Mucosa of stomach (tissue), 1 donor: ENCODE measurements at regions not wholly inside any gene's neighbourhood (a gene's known extent, or its start where the extent isn't known, plus 50 kb on each side); places are given as distances from the start of the nearest gene placed in this dataset.
"Not testable (repeated sequence)": the region's sequence is repeated elsewhere in the genome, so short reads cannot be mapped to it uniquely, and the experiment has no call there.

Source experiments
- H3K27me3 ChIP-seq: one replicate; pipeline ENCODE4 v1.7.0; 2013; ENCODE audit warnings: mild to moderate bottlenecking, low read length; ENCODE audit not compliant: control insufficient read depth, insufficient read depth
- H3K36me3 ChIP-seq: one replicate; pipeline ENCODE4 v1.7.0; 2013; ENCODE audit warnings: low read length; ENCODE audit not compliant: control insufficient read depth, insufficient read depth
- H3K4me1 ChIP-seq: one replicate; pipeline ENCODE4 v1.7.0; 2013; ENCODE audit warnings: mild to moderate bottlenecking, low read length; ENCODE audit not compliant: control insufficient read depth, insufficient read depth
- H3K4me3 ChIP-seq: one replicate; pipeline ENCODE4 v1.7.0; 2013; ENCODE audit warnings: low read length
- H3K9ac ChIP-seq: one replicate; pipeline ENCODE4 v1.7.0; 2013; ENCODE audit warnings: mild to moderate bottlenecking, low read length, moderate library complexity
- H3K9me3 ChIP-seq: one replicate; pipeline ENCODE4 v1.7.0; 2013; ENCODE audit warnings: mild to moderate bottlenecking, low read length, moderate library complexity; ENCODE audit not compliant: control insufficient read depth
- donor health status: Pancreatic carcinoma.

- no peak overlapping the region for H3K9ac ChIP-seq
- no peak overlapping the region for H3K4me3 ChIP-seq
- H3K4me1 ChIP-seq = no peaks in the 10 kb centered on the region
- no peaks in the 10 kb centered on the region for H3K27me3 ChIP-seq
- H3K9me3 ChIP-seq = no peaks in the 10 kb centered on the region
- no peaks in the 10 kb centered on the region for H3K36me3 ChIP-seq
These were observed 192.6 kb downstream of the HIPK3 start for GRCh38 chr11:33449798-33450197.

DNA sequence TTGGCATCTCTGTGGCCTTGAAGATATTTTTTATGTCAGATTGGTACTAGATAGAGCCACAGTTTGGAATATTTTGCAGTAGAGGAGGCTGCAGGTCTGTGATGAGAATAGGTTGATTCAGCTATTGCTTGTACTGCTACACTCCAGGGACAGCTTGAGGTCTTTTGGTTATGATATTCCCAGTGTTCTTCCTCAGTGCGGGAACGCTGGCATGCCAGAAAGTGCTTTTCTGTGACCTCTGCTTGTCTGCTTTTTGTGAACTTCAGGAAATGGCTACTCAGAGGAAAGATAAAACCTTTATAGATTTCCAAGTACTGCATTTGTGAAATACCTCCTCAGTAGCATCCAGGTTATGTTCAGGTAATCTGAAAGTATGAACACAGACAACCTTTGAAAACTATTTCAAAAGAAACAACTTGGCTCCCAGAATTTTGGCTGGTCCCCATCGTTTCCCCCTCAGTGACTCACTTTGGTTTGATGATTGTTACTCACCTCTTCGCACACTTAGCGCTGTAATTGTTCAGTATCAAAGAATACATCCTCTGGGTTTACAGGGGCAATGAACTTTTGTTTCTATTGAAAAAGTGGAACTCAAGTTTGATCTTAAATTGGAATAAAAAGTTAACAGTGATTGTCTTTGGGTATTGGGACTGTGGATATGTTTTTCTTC lies 191.4 kb downstream of the HIPK3 start:
- Histone ChIP-seq H3K36me3 (no peaks in the 10 kb centered on the region), H3K4me1 (no peaks in the 10 kb centered on the region), H3K9ac (no peak overlapping the region), H3K9me3 (no peaks in the 10 kb centered on the region), H3K4me3 (no peak overlapping the region), H3K27me3 (no peaks in the 10 kb centered on the region)

DNA sequence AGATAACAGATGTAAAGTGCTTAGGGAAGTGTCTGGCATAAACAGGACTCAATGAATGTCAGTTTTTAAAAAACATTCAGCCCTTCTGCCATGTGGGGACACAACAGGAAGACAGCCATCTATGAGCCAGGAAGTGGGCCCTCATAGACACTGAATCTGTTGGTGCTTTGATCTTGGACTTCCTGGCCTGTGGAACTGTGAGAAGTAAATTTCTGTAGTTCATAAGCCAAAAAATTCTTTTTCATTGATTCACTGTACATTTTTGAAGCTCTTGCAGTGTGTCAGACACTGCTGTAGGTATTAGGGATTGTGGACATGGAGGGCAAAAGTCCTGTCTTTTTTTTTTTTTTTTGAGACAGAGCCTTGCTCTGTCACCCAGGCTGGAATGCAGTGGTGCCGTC lies 188.6 kb downstream of the HIPK3 start:
- no peak overlapping the region for H3K9ac ChIP-seq
- no peaks in the 10 kb centered on the region for H3K27me3 ChIP-seq
- H3K36me3 ChIP-seq = no peaks in the 10 kb centered on the region
- H3K4me1 ChIP-seq = no peaks in the 10 kb centered on the region
- H3K9me3 ChIP-seq = no peaks in the 10 kb centered on the region
- no peak overlapping the region for H3K4me3 ChIP-seq

- Histone ChIP-seq H3K27me3 (no peaks in the 10 kb centered on the region), H3K4me1 (no peaks in the 10 kb centered on the region), H3K9me3 (no peaks in the 10 kb centered on the region), H3K36me3 (no peaks in the 10 kb centered on the region), H3K4me3 (no peak overlapping the region), H3K9ac (no peak overlapping the region)
These were observed 187.8 kb downstream of the HIPK3 start for GRCh38 chr11:33444835-33445594.

DNA sequence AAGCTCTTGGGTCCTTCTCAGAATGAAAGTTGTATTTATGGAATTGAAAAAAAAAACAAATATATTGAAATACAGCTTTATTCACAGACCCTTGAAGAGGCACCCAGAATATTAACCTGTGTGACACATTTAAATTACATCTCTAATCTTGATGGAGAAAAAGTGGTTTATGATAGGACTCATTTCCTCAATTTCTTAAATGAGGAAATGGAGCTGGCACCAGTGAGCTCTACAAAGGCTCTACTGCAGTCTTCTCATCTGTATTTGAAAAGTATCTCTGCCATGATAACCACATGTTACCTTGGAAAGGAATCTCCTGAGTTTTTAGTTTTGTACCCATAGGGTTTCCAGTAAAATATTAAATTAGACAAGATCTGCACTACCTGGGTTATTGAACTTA lies 186.5 kb downstream of the HIPK3 start:
- no peak overlapping the region for H3K9ac ChIP-seq
- H3K36me3 ChIP-seq = no peaks in the 10 kb centered on the region
- no peaks in the 10 kb centered on the region for H3K27me3 ChIP-seq
- H3K4me1 ChIP-seq = no peaks in the 10 kb centered on the region
- no peak overlapping the region for H3K4me3 ChIP-seq
- H3K9me3 ChIP-seq = no peaks in the 10 kb centered on the region

- Histone ChIP-seq H3K4me3 (no peak overlapping the region), H3K36me3 (no peaks in the 10 kb centered on the region), H3K4me1 (no peaks in the 10 kb centered on the region), H3K9ac (no peak overlapping the region), H3K27me3 (no peaks in the 10 kb centered on the region), H3K9me3 (no peaks in the 10 kb centered on the region)
These were observed 181.1 kb downstream of the HIPK3 start for GRCh38 chr11:33438301-33438700.

GRCh38 chr11:33437529-33437928 lies 180.3 kb downstream of the HIPK3 start:
- H3K9me3 ChIP-seq = no peaks in the 10 kb centered on the region
- no peaks in the 10 kb centered on the region for H3K4me1 ChIP-seq

GRCh38 chr11:33435216-33435615 lies 178.0 kb downstream of the HIPK3 start:
- Histone ChIP-seq H3K4me3 (no peak overlapping the region), H3K27me3 (no peaks in the 10 kb centered on the region), H3K36me3 (no peaks in the 10 kb centered on the region), H3K9me3 (no peaks in the 10 kb centered on the region), H3K9ac (no peak overlapping the region), H3K4me1 (no peaks in the 10 kb centered on the region)

More at GRCh38 chr11:33437529-33437928, 180.3 kb downstream of the HIPK3 start:
- no peaks in the 10 kb centered on the region for H3K27me3 ChIP-seq
- H3K9ac ChIP-seq = no peak overlapping the region
- H3K4me3 ChIP-seq = no peak overlapping the region
- no peaks in the 10 kb centered on the region for H3K36me3 ChIP-seq

GRCh38 chr11:33434294-33434693 lies 177.1 kb downstream of the HIPK3 start:
- Histone ChIP-seq H3K36me3 (no peaks in the 10 kb centered on the region), H3K4me1 (no peaks in the 10 kb centered on the region), H3K9me3 (no peaks in the 10 kb centered on the region), H3K9ac (no peak overlapping the region), H3K4me3 (no peak overlapping the region), H3K27me3 (no peaks in the 10 kb centered on the region)

- not testable (repeated sequence) for H3K9ac ChIP-seq, H3K27me3 ChIP-seq, H3K4me3 ChIP-seq, H3K4me1 ChIP-seq, H3K9me3 ChIP-seq, H3K36me3 ChIP-seq
These were observed 171.3 kb downstream of the HIPK3 start for GRCh38 chr11:33428435-33428834.

- Histone ChIP-seq H3K4me3 (no peak overlapping the region), H3K4me1 (no peaks in the 10 kb centered on the region), H3K36me3 (no peaks in the 10 kb centered on the region)
These were observed 163.9 kb downstream of the HIPK3 start for GRCh38 chr11:33420959-33421566.

GRCh38 chr11:33419924-33420323 lies 162.7 kb downstream of the HIPK3 start:
- no peak overlapping the region for H3K9ac ChIP-seq
- H3K4me1 ChIP-seq = no peaks in the 10 kb centered on the region
- no peak overlapping the region for H3K4me3 ChIP-seq
- no peaks in the 10 kb centered on the region for H3K27me3 ChIP-seq
- no peaks in the 10 kb centered on the region for H3K9me3 ChIP-seq
- H3K36me3 ChIP-seq = no peaks in the 10 kb centered on the region

More at GRCh38 chr11:33420959-33421566, 163.9 kb downstream of the HIPK3 start:
- Histone ChIP-seq H3K27me3 (no peaks in the 10 kb centered on the region), H3K9me3 (no peaks in the 10 kb centered on the region), H3K9ac (no peak overlapping the region)
